ENCODE measurements at regions not wholly inside any gene's neighbourhood (a gene's known extent, or its start where the extent isn't known, plus 50 kb on each side); places are given as distances from the start of the nearest gene placed in this dataset.
"Not testable (repeated sequence)": the region's sequence is repeated elsewhere in the genome, so short reads cannot be mapped to it uniquely, and the experiment has no call there.

DNA sequence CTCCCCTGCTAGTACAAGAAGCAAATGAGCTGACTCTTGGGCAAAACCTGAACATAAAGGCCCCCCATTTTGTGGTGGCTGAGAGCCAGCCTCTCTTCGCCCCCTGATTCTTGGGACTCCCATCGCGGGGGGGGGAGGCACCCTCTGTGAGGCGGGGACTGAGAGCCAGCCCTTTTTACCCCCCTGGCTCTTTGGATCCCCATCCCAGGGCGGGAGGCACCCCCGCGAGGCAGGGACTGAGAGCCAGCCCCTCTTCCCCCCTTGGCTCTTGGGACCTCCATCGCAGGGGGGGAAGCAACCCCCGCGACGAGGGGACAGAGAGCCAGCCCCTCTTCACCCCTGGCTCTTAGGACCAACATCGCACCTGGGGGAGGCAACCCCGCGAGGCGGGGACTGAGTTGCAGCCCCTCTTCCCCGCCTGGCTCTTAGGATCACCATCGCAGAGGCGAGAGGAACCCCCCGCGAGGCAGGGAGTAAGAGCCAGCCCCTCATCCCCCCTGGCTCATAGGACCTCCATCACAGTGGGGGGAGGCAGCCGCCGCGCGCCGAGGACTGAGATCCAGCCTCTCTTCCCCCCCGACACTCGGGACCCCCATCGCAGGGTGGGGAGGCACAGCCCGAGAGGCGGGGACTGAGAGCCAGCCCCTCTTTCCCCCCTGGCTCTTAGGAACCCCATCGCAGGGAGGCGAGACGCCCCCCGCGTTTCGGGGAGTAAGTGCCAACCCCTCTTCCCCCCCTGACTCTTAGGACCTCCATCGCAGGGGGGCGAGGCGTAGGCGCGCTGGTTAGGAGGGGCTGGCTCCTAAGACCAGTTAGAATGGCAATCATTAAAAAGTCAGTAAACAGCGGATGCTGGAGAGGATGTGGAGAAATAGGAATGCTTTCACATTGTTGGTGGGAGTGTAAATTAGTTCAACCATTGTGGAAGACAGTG is 2428.4 kb upstream of the PCDH20 start:
- no peak for DNase-seq

DNA sequence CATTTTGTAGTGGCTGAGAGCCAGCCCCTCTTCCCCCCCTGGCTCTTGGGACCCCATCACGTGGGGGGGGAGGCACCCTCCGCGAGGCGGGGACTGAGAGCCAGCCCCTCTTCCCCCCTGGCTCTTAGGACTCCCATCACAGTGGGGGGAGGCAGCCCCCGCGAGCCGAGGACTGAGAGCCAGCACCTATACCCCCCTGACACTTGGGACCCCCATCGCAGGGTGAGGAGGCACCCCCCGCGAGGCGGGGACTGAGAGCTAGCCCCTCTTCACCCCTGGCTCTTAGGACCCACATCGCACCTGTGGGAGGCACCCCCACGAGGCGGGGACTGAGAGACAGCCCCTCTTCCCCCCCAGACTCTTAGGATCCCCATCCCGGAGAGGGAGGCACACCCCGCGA is 2426.5 kb upstream of the PCDH20 start:
- no peak for DNase-seq

DNA sequence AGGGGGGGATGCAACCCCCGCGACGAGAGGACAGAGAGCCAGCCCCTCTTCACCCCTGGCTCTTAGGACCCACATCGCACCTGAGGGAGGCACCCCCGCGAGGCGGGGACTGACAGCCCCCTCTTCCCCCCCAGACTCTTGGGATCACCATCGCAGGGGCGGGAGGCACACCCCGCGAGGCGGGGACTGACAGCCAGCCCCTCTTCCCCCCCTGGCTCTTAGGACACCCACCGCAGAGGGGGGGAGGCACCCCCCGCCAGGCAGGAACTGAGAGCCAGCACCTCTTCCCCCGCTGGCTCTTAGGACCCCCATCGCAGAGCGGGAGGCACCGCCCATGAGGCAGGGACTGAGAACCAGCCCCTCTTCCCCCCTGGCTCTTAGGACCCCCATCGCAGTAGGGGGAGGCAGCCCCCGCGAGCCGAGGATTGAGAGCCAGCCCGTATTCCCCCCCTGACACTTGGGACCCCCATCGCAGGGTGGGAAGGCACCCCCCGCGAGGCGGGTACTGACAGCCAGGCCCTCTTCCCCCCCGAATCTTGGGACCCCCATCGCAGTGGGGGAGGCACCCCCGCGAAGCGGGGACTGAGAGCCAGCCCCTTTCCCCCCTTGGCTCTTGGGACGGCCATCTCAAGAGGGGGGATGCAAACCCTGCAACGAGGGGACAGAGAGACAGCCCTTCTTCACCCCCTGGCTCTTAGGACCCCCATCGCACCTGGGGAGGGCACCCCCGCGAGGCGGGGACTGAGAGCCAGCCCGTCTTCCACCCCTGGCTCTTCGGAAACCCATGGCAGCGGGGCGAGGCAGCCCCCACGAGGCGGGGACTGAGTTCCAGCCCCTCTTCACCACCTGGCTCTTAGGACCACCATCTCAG is 2425.1 kb upstream of the PCDH20 start:
- no peak for DNase-seq

DNA sequence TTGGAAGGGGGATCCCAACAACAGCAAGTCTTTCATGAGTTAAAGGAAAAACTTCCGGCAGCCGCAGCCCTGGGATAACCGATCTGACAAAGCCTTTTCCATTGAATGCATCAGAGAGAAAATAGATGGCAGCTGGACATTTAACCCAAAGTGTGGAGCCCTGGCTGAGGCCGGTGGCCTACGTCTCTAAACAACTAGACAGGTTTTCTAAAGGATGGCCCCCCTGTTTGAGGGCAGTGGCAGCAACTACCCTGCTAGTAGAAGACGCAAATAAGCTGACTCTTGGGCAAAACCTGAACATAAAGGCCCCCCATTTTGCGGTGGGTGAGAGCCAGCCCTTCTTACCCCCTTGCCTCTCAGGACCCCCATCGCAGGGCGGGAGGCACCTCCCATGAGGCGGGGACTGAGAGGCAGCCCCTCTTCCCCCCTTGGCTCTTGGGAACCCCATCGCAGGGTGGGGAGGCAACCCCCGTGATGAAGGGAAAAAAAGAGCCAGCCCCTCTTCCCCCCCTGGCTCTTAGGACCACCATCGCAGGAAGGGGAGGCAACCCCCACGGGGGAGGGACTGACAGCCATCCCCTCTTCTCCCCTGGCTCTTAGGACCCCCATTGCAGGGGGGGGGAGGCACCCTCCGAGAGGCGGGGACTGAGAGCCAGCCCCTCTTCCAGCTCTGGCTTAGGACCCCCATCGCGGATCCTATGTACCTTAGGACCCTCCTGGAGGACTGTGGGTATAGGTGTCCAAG is 2422.9 kb upstream of the PCDH20 start:
- no peak for DNase-seq

DNA sequence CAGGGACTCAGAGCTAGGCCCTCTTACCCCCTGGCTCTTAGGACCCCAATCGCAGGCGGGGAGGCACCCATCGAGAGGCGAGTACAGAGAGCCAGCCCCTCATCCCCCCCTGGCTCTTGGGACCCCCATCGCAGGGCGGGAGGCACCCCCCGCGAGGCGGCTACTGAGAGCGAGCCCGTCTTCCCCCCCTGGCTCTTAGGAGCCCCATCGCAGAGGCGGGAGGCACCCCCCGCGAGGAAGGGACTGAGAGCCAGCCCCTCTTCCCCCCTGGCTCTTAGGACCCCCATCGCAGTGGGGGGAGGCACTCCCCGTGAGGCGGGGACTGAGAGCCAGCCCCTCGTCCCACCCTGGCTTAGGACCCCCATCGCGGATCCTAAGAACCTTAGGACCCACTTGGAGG is 2422.1 kb upstream of the PCDH20 start:
- not testable (repeated sequence) for DNase-seq

DNA sequence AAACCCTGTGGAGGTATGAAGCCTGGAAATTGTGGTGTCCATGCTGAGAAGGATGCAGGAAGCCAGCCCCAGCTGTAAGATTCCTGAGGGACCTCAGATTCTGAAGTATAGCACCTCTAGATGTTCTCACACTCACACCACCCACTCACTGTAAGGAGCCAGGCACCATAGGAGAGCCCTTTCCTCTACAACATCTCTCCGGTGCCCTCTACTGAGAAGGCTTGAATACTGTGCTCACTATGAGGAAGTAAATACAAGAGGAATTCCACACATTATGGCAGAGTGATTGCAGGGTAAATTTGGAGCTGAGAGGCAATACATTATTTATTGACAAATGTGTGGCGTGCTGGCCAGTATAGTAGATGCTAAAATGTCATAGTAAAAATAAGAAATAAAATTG is 2414.0 kb upstream of the PCDH20 start:
- not testable (repeated sequence) for DNase-seq

- DNase-seq, result not testable (repeated sequence)
Measured at GRCh38 chr13:63821785-63822184, 2406.1 kb upstream of the PCDH20 start.

DNA sequence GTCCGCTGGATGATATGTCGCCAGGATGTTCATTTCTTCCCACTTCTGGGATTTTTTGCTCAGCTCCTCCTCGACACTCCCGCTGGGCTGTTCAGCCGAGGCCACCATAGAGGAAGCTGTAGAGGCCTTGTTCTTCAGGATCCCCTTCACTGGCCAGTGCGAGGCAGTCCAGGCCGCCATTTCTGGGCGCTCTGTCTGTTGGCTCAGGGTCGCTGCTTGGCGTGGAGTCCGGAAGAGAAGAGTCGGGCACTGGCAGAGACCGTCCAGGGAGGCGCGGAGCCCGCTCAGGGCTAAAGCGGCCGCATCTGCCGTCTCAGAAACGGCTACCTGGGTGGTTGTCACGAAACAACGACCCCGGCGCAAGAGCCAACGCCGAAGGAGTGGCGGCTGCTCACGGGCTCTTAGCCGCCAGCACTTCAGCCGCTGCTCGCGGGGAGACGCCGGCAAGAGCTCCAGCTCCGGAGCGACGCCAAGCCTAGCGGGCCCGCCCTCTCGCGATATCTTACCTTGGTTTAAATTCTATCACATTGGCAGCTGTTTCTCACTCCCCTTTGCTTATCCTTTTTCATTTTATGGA is 2395.9 kb upstream of the PCDH20 start:
- DNase-seq, result not testable (repeated sequence)

DNA sequence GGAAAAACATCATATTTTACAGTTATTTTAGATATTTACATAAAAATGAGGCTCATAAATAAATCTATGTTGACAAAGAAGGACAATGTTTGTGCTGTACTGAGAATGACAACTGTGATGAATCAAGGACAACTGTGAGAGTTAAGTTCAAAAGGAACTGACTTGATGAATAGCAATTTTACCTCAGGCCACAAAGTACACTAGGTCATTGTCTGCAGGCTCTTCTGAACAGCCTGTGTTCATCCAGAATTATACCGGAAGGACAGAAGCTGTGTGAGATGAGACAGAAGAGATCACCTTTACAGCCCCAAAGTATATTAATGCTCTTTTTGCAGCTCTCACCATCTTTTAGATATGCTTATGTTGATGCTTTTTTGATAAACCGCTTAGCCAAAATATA is 2375.5 kb upstream of the PCDH20 start:
- not testable (repeated sequence) for DNase-seq

DNA sequence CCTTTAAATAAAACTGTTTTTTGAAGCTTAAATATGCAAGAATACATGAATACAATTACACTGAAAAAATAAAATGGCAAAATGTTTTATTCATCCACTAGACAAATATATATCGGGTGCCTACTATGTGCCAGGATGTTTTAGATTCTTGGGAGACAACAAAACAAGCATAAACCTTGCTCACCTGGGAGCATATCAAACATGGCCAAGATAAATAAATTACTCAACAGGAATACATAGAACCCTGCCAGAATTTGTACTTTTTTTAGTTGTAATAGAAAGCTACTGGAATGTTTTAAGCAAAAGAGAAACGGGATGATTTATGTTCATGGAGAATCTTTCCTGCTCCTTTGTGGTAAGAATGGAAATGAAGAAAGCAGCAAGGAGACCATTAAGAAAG is 2358.5 kb upstream of the PCDH20 start:
- DNase-seq, result no peak

DNA sequence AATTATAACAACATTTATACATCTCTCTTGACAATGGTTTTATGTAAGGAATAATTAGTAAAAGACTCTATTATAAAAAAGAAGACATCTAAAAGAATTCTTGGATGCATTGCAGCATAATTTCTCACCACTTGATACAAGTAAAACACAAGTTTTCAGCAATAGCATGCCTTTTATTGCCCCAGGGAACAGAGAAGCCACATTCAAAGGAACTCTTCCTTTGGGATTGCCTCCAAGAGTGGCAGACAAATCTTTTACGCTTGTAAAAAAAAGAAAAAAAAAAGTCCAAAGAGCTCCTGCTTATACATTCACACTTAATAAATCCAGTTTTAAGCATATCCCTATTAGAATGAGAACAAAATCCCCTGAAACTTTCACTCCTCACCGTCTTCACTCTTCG is 2357.8 kb upstream of the PCDH20 start:
- DNase-seq, result no peak

DNA sequence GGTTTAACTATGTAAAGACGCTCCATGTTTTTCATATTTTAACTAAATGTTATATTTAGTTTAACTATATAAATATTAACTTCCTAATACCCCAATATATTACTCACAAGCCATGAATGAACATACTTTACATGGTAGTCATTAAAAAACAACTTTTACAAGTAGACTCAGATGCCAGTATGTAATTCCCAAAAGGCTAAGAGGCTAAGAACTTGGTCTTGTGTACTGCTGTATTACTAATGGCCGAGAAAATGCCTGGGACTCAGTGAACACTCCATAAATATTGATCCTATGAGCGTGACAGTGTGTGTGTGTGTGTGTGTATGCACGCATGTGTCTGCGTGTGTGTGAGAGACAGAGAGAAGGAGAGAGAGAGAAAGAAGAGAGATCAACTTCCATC is 2342.0 kb upstream of the PCDH20 start:
- DNase-seq, result not testable (repeated sequence)

DNA sequence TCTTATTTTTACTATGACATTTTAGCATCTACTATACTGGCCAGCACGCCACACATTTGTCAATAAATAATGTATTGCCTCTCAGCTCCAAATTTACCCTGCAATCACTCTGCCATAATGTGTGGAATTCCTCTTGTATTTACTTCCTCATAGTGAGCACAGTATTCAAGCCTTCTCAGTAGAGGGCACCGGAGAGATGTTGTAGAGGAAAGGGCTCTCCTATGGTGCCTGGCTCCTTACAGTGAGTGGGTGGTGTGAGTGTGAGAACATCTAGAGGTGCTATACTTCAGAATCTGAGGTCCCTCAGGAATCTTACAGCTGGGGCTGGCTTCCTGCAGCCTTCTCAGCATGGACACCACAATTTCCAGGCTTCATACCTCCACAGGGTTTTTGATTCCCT is 2334.2 kb upstream of the PCDH20 start:
- DNase-seq, result not testable (repeated sequence)

DNA sequence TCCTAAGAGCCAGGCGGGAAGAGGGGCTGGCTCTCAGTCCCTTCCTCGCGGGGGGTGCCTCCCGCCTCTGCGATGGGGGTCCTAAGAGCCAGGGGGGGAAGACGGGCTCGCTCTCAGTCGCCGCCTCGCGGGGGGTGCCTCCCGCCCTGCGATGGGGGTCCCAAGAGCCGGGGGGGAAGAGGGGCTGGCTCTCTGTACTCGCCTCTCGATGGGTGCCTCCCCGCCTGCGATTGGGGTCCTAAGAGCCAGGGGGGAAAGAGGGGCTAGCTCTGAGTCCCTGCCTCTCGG is 2326.1 kb upstream of the PCDH20 start:
- DNase-seq, result not testable (repeated sequence)

DNA sequence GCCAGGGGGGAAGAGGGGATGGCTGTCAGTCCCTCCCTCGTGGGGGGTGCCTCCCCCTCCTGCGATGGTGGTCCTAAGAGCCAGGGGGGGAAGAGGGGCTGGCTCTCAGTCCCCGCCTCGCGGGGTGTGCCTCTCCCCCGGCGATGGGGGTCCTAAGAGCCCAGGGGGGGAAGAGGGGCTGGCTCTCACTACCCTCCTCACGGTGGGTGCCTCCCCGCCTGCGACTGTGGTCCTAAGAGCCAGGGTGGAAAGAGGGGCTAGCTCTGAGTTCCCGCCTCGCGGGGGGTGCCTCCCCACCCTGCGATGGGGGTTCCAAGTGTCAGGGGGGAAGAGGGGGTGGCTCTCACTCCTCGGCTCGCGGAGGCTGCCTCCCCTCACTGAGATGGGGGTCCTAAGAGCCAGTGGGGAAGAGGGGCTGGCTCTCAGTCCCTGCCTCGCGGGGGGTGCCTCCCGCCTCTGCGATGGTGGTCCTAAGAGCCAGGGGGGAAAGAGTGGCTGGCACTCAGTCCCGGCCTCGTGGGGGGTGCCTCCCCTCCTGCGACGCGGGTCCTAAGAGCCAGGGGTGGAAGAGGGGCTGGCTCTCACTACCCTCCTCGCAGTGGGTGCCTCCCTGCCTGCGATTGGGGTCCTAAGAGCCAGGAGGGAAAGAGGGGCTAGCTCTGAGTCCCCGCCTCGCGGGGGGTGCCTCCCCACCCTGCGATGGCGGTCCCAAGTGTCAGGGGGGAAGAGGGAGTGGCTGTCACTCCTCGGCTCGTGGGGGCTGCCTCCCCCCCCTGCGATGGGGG is 2325.6 kb upstream of the PCDH20 start:
- no peak for DNase-seq

GRCh38 chr13:63739112-63739735 is 2323.6 kb upstream of the PCDH20 start:
- DNase-seq, result not testable (repeated sequence)

DNA sequence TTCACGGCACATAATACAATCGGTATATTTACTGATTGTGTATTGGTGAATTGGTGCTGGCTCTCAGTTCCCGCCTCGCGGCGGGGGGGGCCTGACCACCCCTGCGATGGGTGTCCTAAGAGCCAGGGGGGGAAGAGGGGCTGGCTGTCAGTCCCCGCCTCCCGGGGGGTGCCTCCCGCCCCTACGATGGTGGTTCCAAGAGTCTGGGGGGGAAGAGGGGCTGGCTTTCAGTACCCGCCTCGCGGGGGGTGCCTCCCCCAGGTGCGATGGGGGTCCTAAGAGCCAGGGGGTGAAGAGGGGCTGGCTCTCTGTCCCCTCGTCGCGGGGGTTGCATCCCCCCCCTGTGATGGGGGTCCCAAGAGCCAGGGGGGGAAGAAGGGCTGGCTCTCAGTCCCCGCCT is 2321.8 kb upstream of the PCDH20 start:
- no peak for DNase-seq

DNA sequence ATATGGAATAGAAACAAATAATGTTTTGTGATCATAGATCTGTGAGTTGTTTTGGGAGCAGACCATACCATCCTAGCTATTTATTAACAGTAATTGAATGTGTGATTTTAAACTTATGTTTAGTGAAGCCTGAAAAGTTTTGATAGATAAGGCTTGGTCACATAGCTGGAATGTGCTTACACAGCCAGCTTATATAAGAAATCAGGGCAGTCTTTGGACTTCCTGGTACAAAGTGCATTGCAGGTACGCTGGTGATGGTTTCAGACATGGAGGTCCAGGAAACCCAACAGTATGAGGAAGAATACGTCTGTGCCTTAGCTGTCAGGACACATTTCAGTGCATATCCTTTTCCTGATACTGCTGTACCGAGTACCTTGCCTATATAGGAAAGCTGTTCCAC is 2316.2 kb upstream of the PCDH20 start:
- no peak for DNase-seq

DNA sequence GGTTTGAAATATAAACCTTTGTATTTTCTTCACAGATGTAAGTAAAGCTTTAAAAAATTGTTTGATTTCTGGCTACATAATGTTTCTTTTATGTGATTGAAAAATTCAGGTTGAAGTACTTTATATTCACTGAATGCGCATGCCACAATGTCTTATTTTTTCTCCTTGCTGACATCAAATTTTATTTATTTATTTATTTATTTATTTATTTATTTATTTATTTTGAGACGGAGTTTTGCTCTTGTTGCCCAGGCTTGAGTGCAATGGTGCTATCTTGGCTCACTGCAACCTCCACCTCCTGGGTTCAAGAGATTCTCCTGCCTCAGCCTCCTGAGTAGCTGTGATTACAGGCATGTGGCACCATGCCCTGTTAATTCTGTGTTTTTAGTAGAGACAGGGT is 2296.5 kb upstream of the PCDH20 start:
- DNase-seq, result not testable (repeated sequence)

DNA sequence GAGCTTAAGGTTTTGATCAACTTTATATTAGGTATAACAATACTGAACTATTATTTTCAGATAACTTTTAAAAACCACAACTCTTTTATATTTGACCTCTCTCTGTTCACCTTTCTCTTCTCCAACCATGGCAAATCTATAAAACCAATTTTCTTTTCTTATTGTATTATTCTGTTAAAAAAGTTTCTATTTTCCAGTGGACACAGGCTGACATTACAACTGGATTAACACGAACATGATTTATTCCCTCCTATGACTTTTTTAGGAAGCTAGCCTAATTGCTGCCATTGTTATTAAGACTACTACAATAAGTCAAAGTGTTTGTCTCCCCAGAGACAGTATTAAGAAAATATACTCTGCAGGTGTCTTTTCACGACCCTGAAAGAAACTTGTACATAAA is 2291.1 kb upstream of the PCDH20 start:
- no peak for DNase-seq

DNA sequence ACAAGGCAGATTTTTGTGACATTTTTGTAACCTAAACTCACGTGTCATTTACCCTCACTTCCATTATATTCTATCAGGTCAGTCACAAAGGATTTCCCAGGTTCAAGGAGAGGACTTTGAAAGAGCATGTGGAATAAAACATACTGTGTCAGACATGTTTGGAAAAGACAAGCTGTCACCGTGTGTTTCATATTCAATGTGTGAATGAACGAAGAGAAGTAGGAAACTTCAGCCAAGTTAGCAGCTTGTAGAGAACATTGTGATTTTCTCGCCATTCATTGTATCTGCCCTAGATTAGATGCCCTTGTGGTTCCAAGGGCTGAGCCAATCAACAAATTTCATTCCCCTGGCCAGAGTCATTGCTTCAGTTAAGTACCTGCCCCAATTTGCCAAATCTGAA is 2288.9 kb upstream of the PCDH20 start:
- no peak for DNase-seq

DNA sequence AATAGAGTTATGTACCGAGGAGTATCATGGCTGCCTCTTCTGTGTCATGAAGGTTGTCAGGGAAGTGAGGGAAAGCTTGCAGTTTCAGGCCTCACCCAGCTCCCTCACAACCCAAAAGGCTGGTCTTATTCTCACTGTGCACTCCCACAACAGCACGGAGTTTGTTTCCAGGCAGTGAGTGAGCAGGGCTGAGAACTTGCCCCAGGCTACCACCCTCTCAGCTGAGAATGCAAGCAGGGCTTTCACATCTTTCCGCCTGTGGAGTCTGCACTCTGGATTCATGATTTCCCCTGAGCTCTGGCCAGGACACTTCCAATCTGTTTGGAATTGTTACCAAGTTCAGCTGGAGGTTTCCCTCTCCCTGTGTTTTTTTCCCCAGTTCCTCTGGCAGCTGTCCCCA is 2284.7 kb upstream of the PCDH20 start:
- DNase-seq, result no peak

Measured in amniotic stem cell (primary cell).